Sigmoid colon (tissue), 6 donors: ENCODE measurements at regions not wholly inside any gene's neighbourhood (a gene's known extent, or its start where the extent isn't known, plus 50 kb on each side); places are given as distances from the start of the nearest gene placed in this dataset.
"Not testable (repeated sequence)": the region's sequence is repeated elsewhere in the genome, so short reads cannot be mapped to it uniquely, and the experiment has no call there.

Experiments
- DNase-seq: peaks from one replicate; pipeline ENCODE4 v3.0.0-alpha.2; 2019
- H3K27ac ChIP-seq, 4 donors: fragments of 200-600 bp; sonication (generic); one replicate each; pipeline ENCODE4 v1.5.1; 2016 to 2019; ENCODE audit warnings: mild to moderate bottlenecking in 1 of 4
- H3K27me3 ChIP-seq, 3 donors: fragments of 200-600 bp; sonication (generic); one replicate each; pipeline ENCODE4 v1.5.1; 2019; ENCODE audit warnings: mild to moderate bottlenecking in 1 of 3
- H3K36me3 ChIP-seq, 4 donors: fragments of 200-600 bp; sonication (generic); one replicate each; pipeline ENCODE4 v1.5.1; 2016 to 2019
- H3K4me1 ChIP-seq, 4 donors: fragments of 200-600 bp; sonication (generic); one replicate each; pipeline ENCODE4 v1.5.1; 2017 to 2019
- H3K4me3 ChIP-seq, 4 donors: fragments of 200-600 bp; sonication (generic); one replicate each; pipeline ENCODE4 v1.5.1; 2017 to 2019; ENCODE audit warnings: mild to moderate bottlenecking in 2 of 4, moderate library complexity in 1 of 4
- H3K9me3 ChIP-seq, 4 donors: fragments of 200-600 bp in 3 of 4; sonication (generic) in 3 of 4; one replicate each; pipeline versions ENCODE4 v1.5.1 to v1.6.1; 2013 to 2019
- CTCF ChIP-seq, 4 experiments: fragments of 450-650 bp in 3 of 4; fragments of 200-600 bp in 1 of 4; IDR thresholded peaks; one replicate each; pipeline ENCODE4 v1.5.1; 2016 to 2019; ENCODE audit warnings: antibody characterized with exemption in 4 of 4, mild to moderate bottlenecking in 3 of 4, moderate library complexity in 2 of 4
- EP300 ChIP-seq, 4 donors: sonication (generic); formaldehyde crosslinking; IDR thresholded peaks; one replicate each; pipeline ENCODE4 v1.6.1; 2017; ENCODE audit warnings: antibody characterized with exemption in 4 of 4
- POLR2A ChIP-seq, 2 donors: fragments of 450-650 bp; IDR thresholded peaks; one replicate each; pipeline ENCODE4 v1.6.1; 2016; ENCODE audit warnings: antibody characterized with exemption in 2 of 2, mild to moderate bottlenecking in 2 of 2, moderate library complexity in 2 of 2
- POLR2AphosphoS5 ChIP-seq, 4 donors: sonication (generic); formaldehyde crosslinking; IDR thresholded peaks; one replicate each; pipeline ENCODE4 v1.6.1; 2017; ENCODE audit warnings: antibody characterized with exemption in 4 of 4
- WGBS, 2 donors: extraction: QIAGEN DNeasy Blood & Tissue Kit; methylation state at CpG; one replicate each; pipeline ENCODE4 v1.1.7; 2013; 5-methylcytosine and 5-hydroxymethylcytosine counted together
- intact Hi-C: fragments of 100-400 bp; cut with DNase I; formaldehyde crosslinking; loops from one replicate; pipeline ENCODE4 v1.15.1; 2023
- donor health status: healthy with polysubstance abuse.
- donor health status: healthy.

- peak; percentile 78 for DNase-seq
- 73 to 77% methylated on average over 3 of the region's 3 CpGs for WGBS, 2 donors
- H3K4me3 ChIP-seq: no peak overlapping the region
- no peak for TF ChIP-seq EP300 (IDR thresholded peaks at IDR 0.05)
- TF ChIP-seq POLR2A (IDR thresholded peaks at IDR 0.05): no peak
- peak in 2 of 4 donors; percentile 8 to 28 for TF ChIP-seq POLR2AphosphoS5 (IDR thresholded peaks at IDR 0.05)
- H3K27me3 ChIP-seq: no peaks in the 10 kb centered on the region
- H3K9me3 ChIP-seq: no peaks in the 10 kb centered on the region
- peak overlapping the region in 1 of 4 donors; percentile 46 for H3K27ac ChIP-seq
- no peaks in the 10 kb centered on the region for H3K36me3 ChIP-seq
- no peaks in the 10 kb centered on the region for H3K4me1 ChIP-seq
- intact Hi-C loops: no loop called here
Measured at GRCh38 chr9:87405677-87406542, 91.8 kb upstream of the DAPK1 start.

- Histone ChIP-seq H3K4me1 (no peaks in the 10 kb centered on the region), H3K4me3 (no peak overlapping the region), H3K36me3 (no peaks in the 10 kb centered on the region), H3K9me3 (no peaks in the 10 kb centered on the region), H3K27me3 (no peaks in the 10 kb centered on the region), H3K27ac (no peak overlapping the region)
- intact Hi-C loops: no loop called here
- no peak for DNase-seq
- TF ChIP-seq CTCF (IDR thresholded peaks at IDR 0.05) (no peak), POLR2A (IDR thresholded peaks at IDR 0.05) (no peak), EP300 (IDR thresholded peaks at IDR 0.05) (no peak), POLR2AphosphoS5 (IDR thresholded peaks at IDR 0.05) (no peak)
- 50 to 63% methylated on average over 4 of the region's 4 CpGs for WGBS, 2 donors
Measured at GRCh38 chr9:87406543-87407166, 91.0 kb upstream of the DAPK1 start.

GRCh38 chr9:87410047-87411005 lies 87.3 kb upstream of the DAPK1 start:
- H3K4me3 ChIP-seq, DNase-seq, H3K27ac ChIP-seq, H3K27me3 ChIP-seq, H3K4me1 ChIP-seq, intact Hi-C loops, H3K9me3 ChIP-seq, H3K36me3 ChIP-seq: not testable (repeated sequence)
- 77 to 89% methylated on average over 16 of the region's 16 CpGs for WGBS, 2 donors

- TF ChIP-seq CTCF (IDR thresholded peaks at IDR 0.05) (no peak), EP300 (IDR thresholded peaks at IDR 0.05) (no peak), POLR2A (IDR thresholded peaks at IDR 0.05) (no peak), POLR2AphosphoS5 (IDR thresholded peaks at IDR 0.05) (no peak)
- Histone ChIP-seq H3K36me3 (no peaks in the 10 kb centered on the region), H3K4me1 (no peaks in the 10 kb centered on the region), H3K4me3 (no peak overlapping the region), H3K27ac (no peak overlapping the region), H3K9me3 (peaks cover 0 to 4% (median 0%) of the 10 kb centered on the region in 4 donors), H3K27me3 (no peaks in the 10 kb centered on the region)
- intact Hi-C loops: no loop called here
- 97 to 100% methylated on average over 1 of the region's 1 CpG for WGBS, 2 donors
- DNase-seq: no peak
Measured at GRCh38 chr9:87420884-87421283, 76.8 kb upstream of the DAPK1 start.

- Histone ChIP-seq H3K27me3 (no peaks in the 10 kb centered on the region), H3K27ac (no peak overlapping the region), H3K4me1 (no peaks in the 10 kb centered on the region), H3K36me3 (no peaks in the 10 kb centered on the region), H3K4me3 (no peak overlapping the region), H3K9me3 (peaks cover 0 to 4% (median 0%) of the 10 kb centered on the region in 4 donors)
- TF ChIP-seq POLR2AphosphoS5 (IDR thresholded peaks at IDR 0.05) (no peak), POLR2A (IDR thresholded peaks at IDR 0.05) (no peak), EP300 (IDR thresholded peaks at IDR 0.05) (no peak)
- WGBS, 2 donors: 91 to 93% methylated on average over 3 of the region's 3 CpGs
- DNase-seq: no peak
- intact Hi-C loops: no loop called here
Measured at GRCh38 chr9:87421734-87422133, 75.9 kb upstream of the DAPK1 start.
